GM12878 (cell line): ENCODE measurements at regions not wholly inside any gene's neighbourhood (a gene's known extent, or its start where the extent isn't known, plus 50 kb on each side); places are given as distances from the start of the nearest gene placed in this dataset.

Experiments
- BRCA1 ChIP-seq: IDR thresholded peaks from 2 replicates; pipeline ENCODE4 v1.6.1; 2011; ENCODE audit warnings: low read depth, low read length, improper control_type of control experiment
- CTCF ChIP-seq, 3 experiments: IDR thresholded peaks in 2 of 3; conservative IDR thresholded peaks in 1 of 3; 2 replicates each; pipeline ENCODE4 v1.5.1; 2011; ENCODE audit warnings: low read depth in 3 of 3, low read length in 3 of 3, mild to moderate bottlenecking in 3 of 3, control low read depth in 2 of 3, moderate library complexity in 2 of 3, inconsistent platforms in 1 of 3, mixed read lengths in 1 of 3; ENCODE audit not compliant: control insufficient read depth in 2 of 3, insufficient read depth in 1 of 3; ENCODE audit errors: extremely low read depth in 1 of 3
- ELK1 ChIP-seq: IDR thresholded peaks from 2 replicates; pipeline ENCODE4 v1.6.1; 2012; ENCODE audit warnings: low read depth, low read length, improper control_type of control experiment
- GABPA ChIP-seq: IDR thresholded peaks from 2 replicates; pipeline ENCODE4 v1.6.1; 2014; ENCODE audit warnings: antibody characterized with exemption, low read depth, mild to moderate bottlenecking, inconsistent platforms
- MEF2A ChIP-seq: IDR thresholded peaks from 2 replicates; pipeline ENCODE4 v1.6.1; 2011; ENCODE audit warnings: low read depth, mild to moderate bottlenecking, low read length, moderate library complexity; ENCODE audit not compliant: insufficient read depth
- NFYB ChIP-seq: IDR thresholded peaks from 2 replicates; pipeline ENCODE4 v1.6.1; 2011; ENCODE audit warnings: low read depth, mild to moderate bottlenecking, low read length, improper control_type of control experiment, moderate library complexity; ENCODE audit not compliant: insufficient read depth
- POLR2AphosphoS5 ChIP-seq: IDR thresholded peaks from 2 replicates; pipeline ENCODE4 v1.6.1; 2011; ENCODE audit warnings: mild to moderate bottlenecking, low read length, inconsistent platforms
- REST ChIP-seq: IDR thresholded peaks from 2 replicates; pipeline ENCODE4 v1.6.1; 2012; ENCODE audit warnings: mild to moderate bottlenecking, low read depth, low read length
- SREBF2 ChIP-seq: IDR thresholded peaks from 2 replicates; pipeline ENCODE4 v1.6.1; 2012; ENCODE audit warnings: mild to moderate bottlenecking, low read length

GRCh38 chr6:156674197-156674596, 103.0 kb upstream of the ARID1B start:
- TF ChIP-seq SREBF2, result no peak
- no peak for TF ChIP-seq POLR2AphosphoS5
- TF ChIP-seq CTCF (IDR thresholded peaks at IDR 0.05 in 2 of 3, conservative IDR thresholded peaks at IDR 0.05 in 1 of 3; ENCODE audit: control insufficient read depth in 2 of 3, extremely low read depth in 1 of 3, insufficient read depth in 1 of 3, low read depth in 3 of 3, low read length in 3 of 3), result no peak
- no peak for TF ChIP-seq NFYB
- no peak for TF ChIP-seq GABPA
- peak; percentile 94 for TF ChIP-seq MEF2A
- no peak for TF ChIP-seq REST
- no peak for TF ChIP-seq BRCA1
- no peak for TF ChIP-seq ELK1
